GM21515 (cell line): ENCODE measurements at regions not wholly inside any gene's neighbourhood (a gene's known extent, or its start where the extent isn't known, plus 50 kb on each side); places are given as distances from the start of the nearest gene placed in this dataset.

Experiments used
- ATAC-seq: cut with Tn5 transposase; IDR thresholded peaks from one replicate; pipeline ENCODE4 v1.9.1; 2021; ENCODE audit not compliant: unreplicated experiment

DNA sequence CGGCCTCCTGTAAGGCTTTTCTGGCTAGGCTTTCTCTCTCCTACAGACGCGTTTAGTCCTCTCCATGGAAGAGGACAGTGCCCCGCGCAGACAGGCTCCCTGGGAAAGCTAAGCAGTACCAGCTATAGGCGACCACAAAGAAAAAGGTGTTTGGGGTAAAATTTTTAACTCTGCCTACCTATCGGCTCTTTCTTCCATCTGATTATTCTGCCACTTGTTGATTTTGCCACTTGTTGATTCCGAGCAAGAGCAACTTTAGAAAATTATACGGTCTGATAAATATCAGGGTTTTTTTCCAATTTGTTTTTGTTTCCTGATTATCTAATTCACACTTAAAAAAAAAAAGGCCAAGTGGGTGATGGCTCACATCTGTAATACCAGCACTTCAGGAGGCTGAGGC, 1600.5 kb upstream of the TENM3 start:
- no peak for ATAC-seq

DNA sequence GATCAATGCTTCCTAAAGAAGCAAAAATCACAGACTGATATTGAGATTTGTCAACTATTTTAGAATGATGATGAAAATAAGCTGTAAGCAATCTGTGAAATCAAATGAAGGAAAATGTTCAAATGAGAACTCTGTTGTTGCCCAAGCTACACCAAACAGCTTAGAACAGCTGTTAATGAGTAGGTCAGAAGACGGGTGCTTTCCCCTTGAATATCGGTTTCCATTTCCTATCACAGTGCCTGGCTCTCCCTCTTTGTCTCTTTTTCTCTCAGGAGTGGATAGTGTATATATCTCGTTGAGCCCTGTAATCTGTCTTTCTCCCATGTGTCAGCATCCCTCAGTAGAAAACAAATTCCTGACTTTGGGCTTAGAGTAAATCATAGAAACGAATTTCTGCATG, 1592.9 kb upstream of the TENM3 start:
- ATAC-seq, result peak; percentile 76

DNA sequence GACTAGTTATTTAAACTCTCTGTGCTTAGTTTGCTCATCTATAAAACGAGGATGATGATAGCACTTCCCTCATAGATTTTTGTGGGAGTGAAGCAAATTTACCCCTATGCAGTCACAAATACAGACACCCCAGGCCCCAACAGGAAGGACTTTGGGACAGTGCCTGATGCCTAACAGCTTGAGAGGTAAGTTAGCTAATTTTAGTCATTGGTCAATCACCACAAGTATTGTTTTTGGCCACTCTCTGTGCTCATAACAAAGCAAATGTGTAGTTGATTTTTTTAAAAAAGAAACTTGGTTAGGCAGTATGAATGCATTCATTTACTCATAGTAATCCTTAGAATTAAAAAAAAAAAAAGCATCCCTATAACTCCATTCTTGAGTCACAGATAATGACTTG, 1590.7 kb upstream of the TENM3 start:
- no peak for ATAC-seq

DNA sequence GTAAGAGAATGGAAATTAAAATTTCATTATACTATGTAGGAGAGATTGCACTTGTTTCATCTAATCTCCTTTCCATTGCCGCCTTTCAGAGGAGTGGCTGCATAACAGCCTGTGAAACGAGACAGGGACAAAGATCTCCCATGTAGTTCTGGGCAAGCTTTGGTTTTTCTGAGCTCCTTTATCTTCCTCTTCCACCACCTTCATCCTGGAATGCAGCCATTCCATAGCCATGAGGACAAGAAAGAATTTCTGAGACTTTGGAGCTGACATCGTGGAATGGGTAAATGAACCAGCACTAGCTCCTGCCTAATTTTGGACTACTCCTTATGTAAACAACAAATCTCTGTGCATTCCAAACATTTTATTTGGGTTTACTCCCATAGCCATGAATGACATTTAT, 1587.3 kb upstream of the TENM3 start:
- ATAC-seq, result no peak

DNA sequence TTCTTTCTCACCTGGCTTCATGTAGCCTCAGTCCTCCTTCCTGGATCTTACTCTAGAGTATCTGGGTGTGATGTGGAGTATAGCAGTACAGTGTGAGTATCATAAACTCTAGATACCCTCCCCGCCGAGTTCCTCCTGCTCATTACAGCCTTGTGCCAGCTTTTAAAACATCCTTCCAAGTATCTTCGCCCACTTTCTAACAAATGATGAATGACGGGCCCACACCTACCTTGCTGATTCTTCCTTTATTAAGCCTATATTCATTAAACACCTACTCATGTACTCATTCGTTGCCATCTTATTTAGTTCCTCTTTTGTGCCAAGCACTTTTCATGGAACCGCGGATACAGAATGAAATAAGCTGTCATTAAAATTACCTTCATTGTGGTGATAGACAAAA, 1585.3 kb upstream of the TENM3 start:
- ATAC-seq, result no peak

DNA sequence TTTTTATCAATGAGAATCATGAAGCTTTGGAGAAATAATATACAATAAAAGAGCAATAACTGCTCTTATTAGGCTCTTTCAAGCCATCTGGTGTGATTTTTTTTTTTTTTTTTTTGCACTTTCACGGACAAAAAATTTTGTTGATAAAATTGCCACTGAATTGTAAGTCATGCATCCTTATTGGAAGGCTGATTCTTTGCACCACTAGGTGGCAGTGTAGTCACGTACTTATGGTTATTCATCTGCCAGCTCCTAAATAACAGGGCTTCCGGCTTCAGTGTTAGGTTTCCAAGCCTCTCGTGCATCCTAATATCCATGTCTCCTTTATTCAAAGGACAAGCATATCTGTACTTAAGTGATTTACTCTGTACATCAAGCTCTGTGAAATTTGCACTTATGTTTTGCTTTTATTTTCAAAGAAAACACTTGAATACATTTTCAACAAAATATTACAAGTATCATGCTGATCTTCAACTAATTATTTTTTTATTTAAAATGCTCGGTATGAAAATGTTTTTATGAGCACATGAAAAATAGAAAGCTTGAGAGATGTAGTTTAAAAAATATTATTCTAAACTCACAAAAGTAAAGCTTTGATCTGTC, 1578.3 kb upstream of the TENM3 start:
- ATAC-seq, result peak; percentile 94

DNA sequence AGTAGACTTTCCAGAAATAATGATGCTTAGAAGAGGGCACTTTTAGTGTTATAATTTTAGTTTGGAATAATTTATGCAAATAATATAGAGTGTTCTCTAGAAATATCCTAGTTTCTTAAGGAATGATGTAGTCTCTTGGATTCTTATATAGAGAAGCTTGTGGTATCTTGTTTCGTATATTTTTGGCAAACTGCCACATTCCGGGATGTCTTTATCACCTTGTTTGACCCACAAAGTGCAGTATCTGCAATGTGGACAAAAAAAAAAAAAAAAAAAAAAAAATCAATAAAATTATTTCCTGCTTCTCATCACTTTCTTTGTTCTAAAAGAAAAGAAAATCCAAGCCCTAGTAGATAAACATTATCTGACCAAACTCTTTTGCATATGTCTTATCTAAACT, 1577.7 kb upstream of the TENM3 start:
- ATAC-seq, result no peak

DNA sequence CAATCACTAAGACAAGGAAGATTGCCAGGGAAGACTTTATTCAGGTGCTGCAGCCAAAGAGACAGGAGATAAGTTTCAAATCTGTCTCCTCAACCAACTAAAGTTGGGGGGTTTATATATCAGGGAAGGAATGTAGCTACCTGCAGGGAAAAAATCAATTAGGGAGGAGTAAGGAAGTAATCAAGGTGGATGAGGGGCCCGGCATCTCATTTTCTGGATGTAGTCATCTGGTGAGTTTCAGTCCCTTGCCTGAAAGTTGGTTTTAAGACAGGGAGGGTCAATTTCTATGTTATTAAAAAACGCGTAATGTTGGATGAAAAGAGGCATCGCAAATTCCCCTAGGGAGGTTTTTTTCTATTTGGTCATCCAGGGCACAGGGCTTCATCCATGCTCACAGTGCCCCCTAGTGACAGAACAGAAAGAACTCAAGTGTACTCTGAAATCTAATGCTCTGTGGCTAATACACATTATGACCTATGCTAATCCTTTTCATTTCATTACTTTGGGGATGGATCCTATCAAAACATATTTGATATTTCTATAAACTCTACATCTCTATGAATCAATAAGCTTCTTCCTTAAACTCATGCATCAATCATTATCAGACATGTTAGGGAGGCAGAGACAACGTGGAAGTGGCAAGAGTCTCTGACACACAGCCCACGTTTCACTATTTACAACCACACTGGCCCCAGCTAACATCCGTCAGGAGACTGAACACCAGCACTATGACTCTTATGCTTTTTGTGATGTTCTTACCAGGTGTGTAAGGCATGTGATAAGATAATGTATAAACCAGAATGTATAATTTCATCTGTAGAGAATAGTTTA, 1577.0 kb upstream of the TENM3 start:
- peak; percentile 76 for ATAC-seq

DNA sequence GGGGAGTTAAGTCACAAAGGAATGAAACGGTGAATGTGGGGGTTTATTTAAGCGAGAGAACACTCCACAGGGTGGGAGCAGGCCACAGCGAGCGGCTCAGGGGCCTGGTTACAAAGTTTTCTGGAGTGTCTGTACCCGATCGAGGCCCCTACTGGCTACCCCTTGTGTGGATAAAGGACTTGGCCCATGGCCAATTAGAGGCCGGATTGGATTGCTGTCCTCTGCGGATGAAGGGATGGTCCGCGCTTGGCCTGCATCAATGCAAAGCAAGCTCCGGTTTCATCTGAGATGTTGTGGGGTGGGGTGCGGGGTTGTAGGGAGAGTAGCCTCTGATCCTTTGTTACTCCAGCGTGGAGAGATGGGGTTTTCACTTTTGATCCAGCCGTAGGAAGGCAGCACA, 1574.5 kb upstream of the TENM3 start:
- ATAC-seq, result no peak

DNA sequence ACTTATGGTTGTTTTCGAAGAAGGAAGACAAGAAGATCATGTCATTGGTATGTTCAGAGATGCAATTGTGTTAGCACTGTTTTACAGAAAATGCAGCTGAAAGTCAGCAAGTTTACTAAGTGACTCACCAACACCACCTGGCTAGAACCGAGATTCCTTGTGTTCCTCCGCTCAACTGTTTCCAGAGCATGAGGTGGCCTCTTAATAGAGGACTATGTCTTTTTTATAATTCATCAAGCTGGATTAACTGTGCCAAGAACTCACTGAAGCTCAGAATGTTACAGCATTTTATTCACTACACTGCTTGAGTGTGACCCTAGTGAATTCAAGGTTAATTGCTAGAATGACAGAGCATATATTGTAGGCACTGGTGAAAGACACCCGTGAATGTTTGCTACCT, 1573.5 kb upstream of the TENM3 start:
- no peak for ATAC-seq

DNA sequence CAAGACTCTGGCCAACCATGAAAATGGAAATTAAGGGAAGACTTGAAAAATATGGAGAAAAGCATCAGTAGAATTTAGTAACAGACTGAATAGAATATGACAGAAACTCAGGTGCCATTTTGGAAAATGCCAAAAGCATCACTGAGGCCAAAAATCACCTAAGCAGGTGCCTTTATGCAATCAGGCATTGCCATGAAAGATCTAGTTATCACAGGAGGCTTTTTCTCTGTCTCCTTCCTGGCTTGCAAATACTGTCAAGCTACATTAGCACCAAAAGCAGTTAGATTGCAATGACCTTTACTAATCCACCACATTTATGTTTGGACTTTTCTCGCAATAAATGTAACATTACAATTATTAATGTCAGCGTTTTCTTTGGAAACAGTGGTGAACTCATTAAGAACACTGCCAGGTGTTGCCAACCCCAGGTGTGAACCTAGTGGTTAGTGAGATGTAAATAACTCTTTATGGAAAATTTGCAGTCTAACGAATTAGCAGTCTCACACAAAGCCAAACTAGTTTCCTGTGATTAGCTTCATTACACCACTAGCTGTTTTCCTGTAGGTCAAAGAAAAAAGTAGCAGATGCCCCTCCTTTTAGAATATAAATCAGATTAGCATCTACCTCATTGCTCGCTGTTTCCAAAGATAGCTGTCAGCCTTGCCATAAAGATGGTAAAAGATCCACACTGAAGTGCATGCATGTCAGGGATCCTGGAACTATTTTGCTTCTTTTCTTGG, 1568.4 kb upstream of the TENM3 start:
- no peak for ATAC-seq

DNA sequence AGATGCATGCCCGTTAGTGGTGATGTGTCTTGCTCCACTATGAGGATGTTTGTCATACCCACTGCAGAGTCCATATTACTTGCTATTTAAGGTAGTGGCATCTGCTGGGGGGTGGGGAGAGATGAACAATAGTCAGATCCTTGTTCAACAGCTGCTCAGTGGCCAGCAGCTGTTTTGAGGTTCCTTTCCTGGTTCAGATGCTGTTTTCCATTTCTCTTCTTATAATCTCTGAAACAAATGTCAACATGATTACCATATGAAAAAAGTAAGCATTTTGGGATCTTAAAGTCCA, 1567.9 kb upstream of the TENM3 start:
- no peak for ATAC-seq

DNA sequence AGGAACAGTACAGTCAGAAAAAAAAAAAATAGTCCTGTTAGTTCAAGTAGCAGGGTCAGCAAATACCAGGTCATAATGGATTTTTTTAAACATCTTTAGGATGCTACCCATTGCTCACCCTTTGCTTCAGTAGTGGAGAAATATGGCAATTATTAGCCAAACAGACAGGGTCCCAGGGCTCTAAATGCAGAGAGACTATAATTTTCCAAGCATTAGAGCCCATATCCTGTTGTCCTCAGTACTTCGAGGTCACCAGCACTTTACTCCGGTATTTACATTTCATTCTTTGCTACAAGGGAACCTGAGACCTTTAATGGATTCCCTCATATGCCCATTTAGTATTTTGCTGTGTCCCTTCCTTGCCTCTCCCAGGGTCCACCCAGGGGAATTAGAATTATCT, 1562.9 kb upstream of the TENM3 start:
- no peak for ATAC-seq

DNA sequence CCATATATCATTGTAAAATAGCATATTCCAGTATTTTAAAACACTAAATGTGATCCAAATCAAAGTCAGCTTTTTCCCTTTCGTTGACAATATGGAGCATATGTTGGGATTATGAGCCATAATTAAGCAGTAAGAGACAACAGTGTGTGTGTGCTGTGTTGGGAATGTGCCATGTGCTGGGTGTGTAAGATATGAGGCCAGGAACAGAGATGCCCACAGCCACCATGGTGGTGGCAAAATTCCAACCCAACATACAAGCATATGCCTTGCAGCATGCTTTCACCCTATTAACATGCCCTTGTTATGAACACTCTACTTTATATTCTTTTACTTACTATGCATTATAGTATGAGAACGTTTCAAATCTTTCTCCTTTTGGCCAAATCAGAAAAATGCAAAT, 1560.4 kb upstream of the TENM3 start:
- no peak for ATAC-seq

DNA sequence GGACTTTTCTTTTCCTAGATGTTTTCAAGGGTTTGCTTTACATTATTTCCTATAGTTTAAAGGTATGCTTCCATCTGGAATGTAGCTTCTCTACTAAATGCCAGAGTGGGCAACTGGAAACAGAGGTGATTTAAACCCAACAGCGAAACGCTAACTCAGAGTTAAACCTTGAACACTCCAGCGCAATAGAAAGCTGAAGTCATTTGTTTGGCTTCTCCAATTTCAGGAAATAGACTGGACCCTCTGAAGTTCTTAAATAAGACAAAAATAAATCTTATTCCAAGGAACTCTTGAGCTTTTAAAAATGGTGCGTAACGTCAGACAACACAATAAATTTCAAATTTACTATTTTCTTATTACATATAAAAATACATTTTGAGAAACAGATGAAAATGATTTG, 1560.0 kb upstream of the TENM3 start:
- ATAC-seq, result no peak

DNA sequence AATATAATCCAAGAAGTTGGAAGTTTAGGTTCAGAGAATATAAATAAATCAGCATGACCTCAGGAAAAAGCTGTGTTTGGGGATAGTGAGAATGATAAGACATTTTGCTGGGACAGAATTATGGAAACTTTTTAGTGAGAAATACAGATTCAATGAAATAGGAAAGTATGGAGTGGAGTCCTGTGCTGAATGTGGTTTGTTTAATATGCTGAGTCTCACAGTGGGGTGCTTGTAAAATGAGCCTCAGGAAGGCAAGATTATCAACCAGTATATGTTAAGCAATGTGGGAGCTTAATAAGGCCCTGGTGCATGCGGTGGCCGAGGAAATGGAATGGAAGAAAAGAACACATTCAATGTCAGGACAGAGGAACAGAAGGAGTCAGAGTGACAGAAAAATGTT, 1554.7 kb upstream of the TENM3 start:
- ATAC-seq, result no peak

DNA sequence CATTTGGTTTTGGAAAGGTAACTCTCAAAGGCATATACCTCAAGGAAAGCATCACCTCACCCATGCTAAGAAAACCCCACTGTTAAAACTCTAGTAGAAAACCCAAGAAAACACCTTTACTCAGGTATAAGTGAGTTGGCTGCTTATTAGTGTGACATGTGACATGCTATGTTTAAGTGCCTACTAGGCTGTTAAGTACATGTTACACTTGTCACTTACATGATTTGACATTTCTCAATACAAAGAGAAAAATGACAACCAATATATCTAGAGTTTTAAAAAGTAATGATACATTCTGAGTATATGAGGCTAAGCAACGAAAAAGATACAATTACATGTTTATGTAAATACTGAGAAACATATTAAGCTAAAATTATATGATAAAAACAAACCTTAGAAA, 1548.3 kb upstream of the TENM3 start:
- ATAC-seq, result no peak

DNA sequence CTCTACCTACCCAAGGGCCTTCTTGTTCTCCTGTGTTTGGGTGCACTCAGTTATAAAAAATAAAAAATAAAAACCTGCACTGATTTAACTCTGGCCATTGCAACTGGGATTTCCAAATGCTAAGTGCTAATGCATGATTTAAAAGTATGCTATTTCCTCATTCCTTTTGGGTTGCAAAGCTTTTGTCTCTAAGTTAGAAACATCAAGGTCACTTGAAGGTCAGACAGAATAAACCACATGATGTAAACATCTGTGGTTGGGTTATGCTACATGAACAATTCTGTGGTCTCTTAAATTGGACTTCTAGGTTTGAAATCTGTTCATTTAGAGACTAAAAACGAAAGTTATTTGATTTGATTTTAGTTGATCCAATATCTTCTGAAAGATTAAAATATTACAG, 1547.4 kb upstream of the TENM3 start:
- no peak for ATAC-seq

DNA sequence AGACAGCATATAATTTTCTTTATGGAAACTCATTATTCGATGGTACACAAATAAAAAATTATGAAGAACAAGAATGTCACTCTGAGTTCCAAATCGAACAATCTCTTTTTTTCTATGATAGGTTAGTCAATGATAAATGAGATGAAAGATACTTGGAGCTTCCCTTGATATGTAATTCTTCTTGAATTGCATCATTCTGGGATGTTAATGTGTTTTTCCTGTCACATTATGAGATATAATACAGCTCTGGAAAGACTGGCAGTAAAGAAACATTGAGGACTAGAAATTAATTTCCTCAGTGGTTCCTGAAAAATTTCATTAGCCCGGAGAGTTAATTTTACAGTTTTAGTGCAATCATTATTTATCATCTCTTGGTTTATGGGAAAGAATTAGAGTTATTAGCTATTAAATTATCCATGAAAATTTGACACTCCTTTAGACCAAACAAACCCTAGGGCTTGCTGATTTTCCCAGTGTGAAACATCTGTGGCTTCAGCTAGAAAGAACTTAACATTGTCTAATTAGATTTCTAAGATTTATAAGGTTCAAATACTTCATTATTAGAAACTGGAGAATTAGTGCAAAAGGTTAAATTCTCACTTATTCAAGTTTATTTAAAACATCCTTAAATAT, 1546.6 kb upstream of the TENM3 start:
- no peak for ATAC-seq

DNA sequence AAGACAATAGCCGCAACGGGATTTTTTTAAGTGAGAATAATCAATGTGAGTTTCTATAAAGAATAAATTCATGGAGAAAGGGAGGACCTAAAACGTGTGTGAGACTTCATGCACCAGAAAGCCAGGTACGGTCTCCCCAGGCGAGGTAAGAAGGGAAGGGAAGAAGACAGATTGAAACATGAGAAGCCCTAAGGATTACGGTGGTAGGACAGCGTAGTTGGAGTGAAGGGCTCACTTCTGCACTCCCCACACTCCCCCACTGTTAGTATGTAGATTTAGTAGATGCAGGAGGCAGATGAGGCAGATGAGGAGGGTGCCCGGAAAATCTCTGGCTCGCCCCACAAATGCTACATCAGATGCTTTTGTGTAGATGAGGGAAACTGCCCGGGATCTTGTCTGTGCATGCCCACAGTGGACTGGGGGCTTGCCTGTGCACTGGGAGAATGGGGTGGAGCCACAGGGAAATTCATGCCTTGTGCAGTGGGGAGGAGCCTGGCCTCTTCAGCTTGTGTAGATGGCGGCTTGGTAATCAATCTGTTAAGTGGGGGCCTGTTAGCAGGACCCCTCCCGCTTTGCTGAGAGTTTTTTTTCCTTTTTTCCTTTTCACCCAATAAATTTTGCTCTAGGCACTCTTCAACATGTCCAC, 1544.5 kb upstream of the TENM3 start:
- no peak for ATAC-seq

DNA sequence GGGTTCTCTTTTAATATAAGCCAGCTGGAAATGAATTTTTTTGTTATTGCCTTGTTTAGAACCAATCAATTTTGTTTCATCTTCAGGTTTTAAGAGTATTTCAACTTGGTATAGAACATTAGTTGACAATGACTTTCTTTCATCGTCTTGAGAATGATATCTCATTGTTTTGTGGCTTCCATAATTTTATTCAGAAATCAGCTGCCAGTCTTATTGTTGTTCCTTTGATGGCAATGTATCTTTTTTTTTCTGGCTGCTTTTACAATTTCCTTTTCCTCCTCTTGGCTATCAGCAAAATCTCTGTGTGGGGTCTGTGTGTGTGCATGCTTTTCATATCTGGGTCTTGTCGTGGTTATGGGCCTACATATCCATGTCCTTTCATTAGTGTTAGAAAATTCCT, 1536.4 kb upstream of the TENM3 start:
- no peak for ATAC-seq
